Hindlimb muscle (tissue), 1 donor: ENCODE measurements at regions not wholly inside any gene's neighbourhood (a gene's known extent, or its start where the extent isn't known, plus 50 kb on each side); places are given as distances from the start of the nearest gene placed in this dataset.

Experiments used
- DNase-seq: peaks from one replicate; pipeline ENCODE4 v3.0.0-alpha.2; 2013

- no peak for DNase-seq
Measured at GRCh38 chr7:42485301-42485766, 248.3 kb upstream of the GLI3 start.

- DNase-seq = no peak
Measured at GRCh38 chr7:42483886-42484285, 246.9 kb upstream of the GLI3 start.

- DNase-seq = peak; percentile 19
Measured at GRCh38 chr7:42479816-42480633, 243.0 kb upstream of the GLI3 start.

GRCh38 chr7:42479452-42479815 is 242.4 kb upstream of the GLI3 start:
- DNase-seq = no peak

- DNase-seq = no peak
Measured at GRCh38 chr7:42478717-42479116, 241.7 kb upstream of the GLI3 start.

GRCh38 chr7:42476255-42476654 is 239.2 kb upstream of the GLI3 start:
- DNase-seq = no peak

- no peak for DNase-seq
Measured at GRCh38 chr7:42475082-42475481, 238.1 kb upstream of the GLI3 start.

GRCh38 chr7:42473099-42473498 is 236.1 kb upstream of the GLI3 start:
- no peak for DNase-seq

GRCh38 chr7:42471573-42472174 is 234.7 kb upstream of the GLI3 start:
- DNase-seq = no peak

- no peak for DNase-seq
Measured at GRCh38 chr7:42469341-42469740, 232.3 kb upstream of the GLI3 start.

- DNase-seq = no peak
Measured at GRCh38 chr7:42468471-42468870, 231.5 kb upstream of the GLI3 start.

- DNase-seq = no peak
Measured at GRCh38 chr7:42461537-42461936, 224.5 kb upstream of the GLI3 start.

- no peak for DNase-seq
Measured at GRCh38 chr7:42460933-42461332, 223.9 kb upstream of the GLI3 start.

- no peak for DNase-seq
Measured at GRCh38 chr7:42460148-42460547, 223.1 kb upstream of the GLI3 start.

- DNase-seq = no peak
Measured at GRCh38 chr7:42457663-42458062, 220.7 kb upstream of the GLI3 start.

GRCh38 chr7:42456756-42457276 is 219.8 kb upstream of the GLI3 start:
- DNase-seq = no peak

GRCh38 chr7:42456267-42456666 is 219.3 kb upstream of the GLI3 start:
- no peak for DNase-seq

- peak; percentile 39 for DNase-seq
Measured at GRCh38 chr7:42453931-42454361, 216.9 kb upstream of the GLI3 start.

- DNase-seq = no peak
Measured at GRCh38 chr7:42452356-42452755, 215.3 kb upstream of the GLI3 start.

- DNase-seq = no peak
Measured at GRCh38 chr7:42449431-42449830, 212.4 kb upstream of the GLI3 start.

GRCh38 chr7:42448901-42449300 is 211.9 kb upstream of the GLI3 start:
- DNase-seq = no peak

GRCh38 chr7:42445691-42446090 is 208.7 kb upstream of the GLI3 start:
- DNase-seq = no peak

- DNase-seq = no peak
Measured at GRCh38 chr7:42440951-42441350, 203.9 kb upstream of the GLI3 start.

- no peak for DNase-seq
Measured at GRCh38 chr7:42432644-42433043, 195.6 kb upstream of the GLI3 start.
